Colonic mucosa (tissue), 4 donors: ENCODE measurements at regions not wholly inside any gene's neighbourhood (a gene's known extent, or its start where the extent isn't known, plus 50 kb on each side); places are given as distances from the start of the nearest gene placed in this dataset.

ENCODE experiments used
- DNase-seq: peaks from one replicate; pipeline ENCODE4 v3.0.0-alpha.2; 2020
- H3K27ac ChIP-seq: fragments of 200-600 bp; one replicate; pipeline ENCODE4 v1.8.0; 2021
- H3K27me3 ChIP-seq: fragments of 200-600 bp; one replicate; pipeline ENCODE4 v1.8.0; 2021
- H3K36me3 ChIP-seq: fragments of 200-600 bp; one replicate; pipeline ENCODE4 v1.8.0; 2021
- H3K4me1 ChIP-seq: fragments of 200-600 bp; one replicate; pipeline ENCODE4 v1.8.0; 2021; ENCODE audit warnings: mild to moderate bottlenecking
- H3K4me3 ChIP-seq: fragments of 200-600 bp; one replicate; pipeline ENCODE4 v1.8.0; 2021
- H3K9ac ChIP-seq, 2 donors: one replicate each; pipeline ENCODE4 v1.7.0; 2013; ENCODE audit warnings: control low read depth in 2 of 2, low read depth in 2 of 2, low read length in 2 of 2
- H3K9me3 ChIP-seq: fragments of 200-600 bp; one replicate; pipeline ENCODE4 v1.8.0; 2021
- intact Hi-C: fragments of 100-400 bp; cut with DNase I; formaldehyde crosslinking; loops from one replicate; pipeline ENCODE4 v1.14.1; 2022
- TF ChIP-seq, protein P1 (sequence below): fragments of 200-600 bp; IDR thresholded peaks from one replicate; pipeline ENCODE4 v1.8.0; 2022; ENCODE audit warnings: antibody characterized with exemption, mild to moderate bottlenecking
- donor health status: healthy.
- donor health status: DM: no; HTN: no; CAD: no.
- donor health status: DM: no; HTN: no; CAD: no.

GRCh38 chr17:77729587-77729986 is 228.9 kb upstream of the TNRC6C start:
- Histone ChIP-seq H3K9ac (no peak overlapping the region), H3K27ac (no peak overlapping the region), H3K36me3 (no peaks in the 10 kb centered on the region), H3K4me1 (no peaks in the 10 kb centered on the region), H3K27me3 (peaks cover 4% of the 10 kb centered on the region), H3K4me3 (no peak overlapping the region), H3K9me3 (no peaks in the 10 kb centered on the region)
- TF ChIP-seq, protein P1, sequence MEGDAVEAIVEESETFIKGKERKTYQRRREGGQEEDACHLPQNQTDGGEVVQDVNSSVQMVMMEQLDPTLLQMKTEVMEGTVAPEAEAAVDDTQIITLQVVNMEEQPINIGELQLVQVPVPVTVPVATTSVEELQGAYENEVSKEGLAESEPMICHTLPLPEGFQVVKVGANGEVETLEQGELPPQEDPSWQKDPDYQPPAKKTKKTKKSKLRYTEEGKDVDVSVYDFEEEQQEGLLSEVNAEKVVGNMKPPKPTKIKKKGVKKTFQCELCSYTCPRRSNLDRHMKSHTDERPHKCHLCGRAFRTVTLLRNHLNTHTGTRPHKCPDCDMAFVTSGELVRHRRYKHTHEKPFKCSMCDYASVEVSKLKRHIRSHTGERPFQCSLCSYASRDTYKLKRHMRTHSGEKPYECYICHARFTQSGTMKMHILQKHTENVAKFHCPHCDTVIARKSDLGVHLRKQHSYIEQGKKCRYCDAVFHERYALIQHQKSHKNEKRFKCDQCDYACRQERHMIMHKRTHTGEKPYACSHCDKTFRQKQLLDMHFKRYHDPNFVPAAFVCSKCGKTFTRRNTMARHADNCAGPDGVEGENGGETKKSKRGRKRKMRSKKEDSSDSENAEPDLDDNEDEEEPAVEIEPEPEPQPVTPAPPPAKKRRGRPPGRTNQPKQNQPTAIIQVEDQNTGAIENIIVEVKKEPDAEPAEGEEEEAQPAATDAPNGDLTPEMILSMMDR = no peak
- intact Hi-C loops = no loop called here
- DNase-seq = no peak

DNA sequence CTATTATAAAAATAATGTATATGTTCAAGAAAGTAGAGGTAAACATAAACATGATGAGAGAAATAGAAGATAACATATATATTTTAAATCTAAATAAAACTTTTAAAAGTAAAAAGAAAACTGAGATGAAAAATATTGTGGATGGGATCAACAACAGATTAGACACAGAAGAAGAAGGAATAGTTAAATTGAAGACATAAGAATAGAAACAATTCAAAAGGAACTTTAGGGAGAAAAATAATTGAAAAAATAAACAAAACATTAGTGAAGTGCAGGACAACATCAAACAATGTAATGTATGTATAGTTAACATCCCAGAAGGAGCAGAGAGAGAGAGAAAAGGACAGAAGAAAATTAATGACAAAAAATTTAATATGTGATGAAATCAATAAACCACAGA is 228.1 kb upstream of the TNRC6C start:
- intact Hi-C loops = no loop called here
- no peaks in the 10 kb centered on the region for H3K36me3 ChIP-seq
- no peak overlapping the region for H3K4me3 ChIP-seq
- TF ChIP-seq, protein P1 = no peak
- no peak for DNase-seq
- peaks cover 4% of the 10 kb centered on the region for H3K27me3 ChIP-seq
- no peak overlapping the region for H3K9ac ChIP-seq
- H3K4me1 ChIP-seq = no peaks in the 10 kb centered on the region
- H3K9me3 ChIP-seq = no peaks in the 10 kb centered on the region
- no peak overlapping the region for H3K27ac ChIP-seq

DNA sequence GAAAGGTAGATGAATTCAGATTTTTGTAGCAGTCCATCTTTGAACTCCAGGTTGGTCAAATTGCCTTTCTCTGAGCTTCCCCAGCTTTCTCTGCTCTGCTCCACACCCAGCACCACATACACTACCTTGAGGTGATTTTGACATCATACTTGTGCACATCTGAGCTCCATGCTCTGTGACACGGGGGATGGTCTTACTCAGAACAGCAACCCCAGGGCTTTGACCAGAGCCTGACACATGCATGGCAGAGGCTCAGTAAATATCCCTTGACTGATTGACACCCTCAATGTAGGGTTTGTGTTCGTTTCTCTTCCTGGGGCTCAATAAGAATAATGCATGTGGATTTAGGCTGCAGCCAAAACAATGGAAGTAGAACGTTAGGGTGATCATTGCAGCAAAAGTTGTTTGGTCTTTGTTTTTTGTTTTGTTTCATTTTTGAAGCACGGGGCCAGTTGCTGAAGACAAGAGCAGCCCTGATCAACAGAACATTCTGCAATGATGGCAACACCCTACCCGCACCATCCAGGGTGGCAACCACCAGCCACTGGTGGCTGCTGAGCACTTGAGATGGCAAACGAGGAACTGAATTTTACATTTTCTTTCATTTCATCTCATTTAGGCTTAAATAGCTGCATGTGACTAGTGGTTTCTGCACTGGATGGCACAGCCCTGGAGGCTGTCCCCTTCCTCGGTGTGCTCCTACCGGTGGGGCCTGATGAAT is 224.8 kb upstream of the TNRC6C start:
- intact Hi-C loops = no loop called here
- Histone ChIP-seq H3K27ac (no peak overlapping the region), H3K9ac (peak overlapping the region in 1 of 2 donors; percentile 35), H3K27me3 (peaks cover 11% of the 10 kb centered on the region), H3K4me1 (no peaks in the 10 kb centered on the region), H3K36me3 (no peaks in the 10 kb centered on the region), H3K4me3 (no peak overlapping the region), H3K9me3 (no peaks in the 10 kb centered on the region)
- TF ChIP-seq, protein P1 = no peak
- peak; percentile 7 for DNase-seq

DNA sequence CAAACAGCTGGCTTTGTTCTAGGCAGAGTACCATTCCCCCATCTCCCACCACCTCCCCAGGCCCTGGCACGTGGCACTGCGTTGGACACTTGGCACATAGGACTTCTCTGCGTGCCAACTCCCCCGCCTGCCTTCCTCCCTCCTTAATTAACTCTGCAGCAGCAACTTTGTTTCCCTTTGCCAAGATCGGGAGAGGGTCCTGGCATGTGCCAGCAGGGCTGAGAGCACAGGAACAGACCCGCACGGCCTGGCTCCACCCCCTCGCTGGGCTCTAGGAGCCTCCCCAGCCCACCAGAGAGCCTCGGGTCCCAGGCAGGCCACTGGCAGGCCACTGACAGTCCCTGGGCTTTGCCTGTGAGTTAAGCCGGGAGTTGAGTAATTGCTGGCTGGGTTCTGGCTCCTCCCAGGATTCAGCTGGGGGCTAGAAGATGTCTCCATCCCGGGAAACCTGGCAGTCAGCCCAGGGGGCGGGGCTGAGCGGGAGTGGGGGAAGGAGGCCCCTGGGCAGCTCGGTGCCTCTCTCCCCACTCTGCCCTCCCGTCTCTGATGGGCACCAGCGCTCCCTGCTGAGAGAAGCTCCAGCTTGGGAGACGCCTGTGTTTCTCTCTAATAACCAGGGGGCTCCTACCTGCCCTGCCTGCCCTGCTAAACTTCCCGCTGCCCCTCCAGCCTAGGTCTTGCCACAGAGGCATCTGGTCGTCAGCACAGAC is 224.0 kb upstream of the TNRC6C start:
- Histone ChIP-seq H3K36me3 (no peaks in the 10 kb centered on the region), H3K27ac (peak overlapping the region; percentile 27), H3K27me3 (peaks cover 11% of the 10 kb centered on the region), H3K9ac (no peak overlapping the region), H3K4me3 (no peak overlapping the region), H3K4me1 (no peaks in the 10 kb centered on the region), H3K9me3 (no peaks in the 10 kb centered on the region)
- intact Hi-C loops = no loop called here
- DNase-seq = peak; percentile 82
- TF ChIP-seq, protein P1 = no peak

- Histone ChIP-seq H3K36me3 (no peaks in the 10 kb centered on the region), H3K9me3 (no peaks in the 10 kb centered on the region), H3K9ac (no peak overlapping the region), H3K27me3 (peaks cover 11% of the 10 kb centered on the region), H3K4me3 (no peak overlapping the region), H3K4me1 (no peaks in the 10 kb centered on the region), H3K27ac (peak overlapping the region; percentile 27)
- DNase-seq = peak; percentile 25
- intact Hi-C loops = no loop called here
- TF ChIP-seq, protein P1 = no peak
Measured at GRCh38 chr17:77735081-77735565, 223.4 kb upstream of the TNRC6C start.
